Neural progenitor cell (in vitro differentiated cells): ENCODE measurements at regions not wholly inside any gene's neighbourhood (a gene's known extent, or its start where the extent isn't known, plus 50 kb on each side); places are given as distances from the start of the nearest gene placed in this dataset.

Source experiments
- DNase-seq: peaks from one replicate; pipeline ENCODE4 v3.0.0-alpha.2; 2016; ENCODE audit warnings: low spot score
- H2AFZ ChIP-seq: fragments of 200-600 bp; sonication (generic); replicated peaks from 2 replicates; pipeline ENCODE4 v1.6.1; 2016; ENCODE audit warnings: antibody characterized with exemption
- H3F3A ChIP-seq: fragments of 200-600 bp; sonication (generic); 2 replicates; pipeline ENCODE4 v1.6.1; 2016; ENCODE audit warnings: antibody characterized with exemption, low read depth
- H3K27ac ChIP-seq: fragments of 200-600 bp; sonication (generic); 2 replicates; pipeline ENCODE4 v1.5.1; 2016; ENCODE audit warnings: mild to moderate bottlenecking
- H3K27me3 ChIP-seq: fragments of 200-600 bp; sonication (generic); 2 replicates; pipeline ENCODE4 v1.6.1; 2016; ENCODE audit warnings: mild to moderate bottlenecking, moderate library complexity
- H3K36me3 ChIP-seq: fragments of 200-600 bp; sonication (generic); 2 replicates; pipeline ENCODE4 v1.5.1; 2016
- H3K4me1 ChIP-seq: fragments of 200-600 bp; sonication (generic); 2 replicates; pipeline ENCODE4 v1.6.1; 2016; ENCODE audit warnings: mixed run types
- H3K4me2 ChIP-seq: fragments of 200-600 bp; sonication (generic); 2 replicates; pipeline ENCODE4 v1.6.1; 2016
- H3K4me3 ChIP-seq: fragments of 200-600 bp; sonication (generic); 2 replicates; pipeline ENCODE4 v1.5.1; 2016
- H3K79me2 ChIP-seq: fragments of 200-600 bp; sonication (generic); 2 replicates; pipeline ENCODE4 v1.6.1; 2016; ENCODE audit warnings: low read depth
- H3K9ac ChIP-seq: fragments of 200-600 bp; sonication (generic); 2 replicates; pipeline ENCODE4 v1.6.1; 2016
- H3K9me3 ChIP-seq: fragments of 200-600 bp; sonication (generic); 2 replicates; pipeline ENCODE4 v1.5.1; 2016; ENCODE audit warnings: low read depth
- H4K20me1 ChIP-seq: fragments of 200-600 bp; sonication (generic); 2 replicates; pipeline ENCODE4 v1.6.1; 2016; ENCODE audit warnings: low read depth
- H3K27ac Mint-ChIP-seq: 3 replicates; pipeline ENCODE4 v1.8.0; 2021; ENCODE audit warnings: mixed read lengths
- H3K27me3 Mint-ChIP-seq: 2 replicates; pipeline ENCODE4 v1.8.0; 2022; ENCODE audit warnings: low read depth, mild to moderate bottlenecking, inconsistent platforms, moderate library complexity, mixed read lengths; ENCODE audit not compliant: insufficient read depth
- H3K36me3 Mint-ChIP-seq: 3 replicates; pipeline ENCODE4 v1.8.0; 2021; ENCODE audit warnings: mixed read lengths
- H3K4me1 Mint-ChIP-seq: 3 replicates; pipeline ENCODE4 v1.8.0; 2021; ENCODE audit warnings: mixed read lengths
- H3K4me3 Mint-ChIP-seq: 3 replicates; pipeline ENCODE4 v1.8.0; 2021; ENCODE audit warnings: mild to moderate bottlenecking, moderate library complexity, mixed read lengths
- H3K9me3 Mint-ChIP-seq: 3 replicates; pipeline ENCODE4 v1.8.0; 2020; ENCODE audit warnings: mixed read lengths
- EZH2 ChIP-seq: fragments of 200-600 bp; sonication (generic); IDR thresholded peaks from 2 replicates; pipeline ENCODE4 v1.6.1; 2017; ENCODE audit warnings: antibody characterized with exemption, mild to moderate bottlenecking, moderate library complexity
- EZH2phosphoT487 ChIP-seq: fragments of 200-600 bp; sonication (generic); IDR thresholded peaks from 2 replicates; pipeline ENCODE4 v1.6.1; 2017; ENCODE audit warnings: antibody characterized with exemption
- TF ChIP-seq, protein P1 (sequence below): fragments of 200-600 bp; sonication (generic); IDR thresholded peaks from 2 replicates; pipeline ENCODE4 v1.5.1; 2017; ENCODE audit warnings: antibody characterized with exemption, mild to moderate bottlenecking

DNA sequence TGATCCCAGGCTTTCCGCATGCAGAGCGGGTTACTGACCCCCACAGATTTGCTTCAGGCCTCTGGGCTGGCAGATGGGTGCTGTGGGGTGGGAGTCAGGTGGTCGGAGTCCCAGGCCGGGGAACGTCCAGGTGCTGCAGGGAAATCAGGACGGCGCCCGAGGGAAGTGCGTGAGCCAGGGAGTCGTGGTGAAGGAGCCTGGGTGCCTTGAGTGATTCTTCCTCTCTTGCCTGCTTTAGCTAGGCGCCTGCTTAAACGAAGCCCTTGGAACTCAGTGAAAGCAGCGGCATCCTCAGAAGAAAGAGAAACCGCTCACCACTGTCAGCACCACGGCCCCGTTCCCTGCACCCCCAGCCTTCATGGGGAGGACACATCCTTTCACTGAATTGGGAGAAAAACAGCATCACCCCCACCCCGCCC, 455.6 kb downstream of the BRD1 start:
- no peaks in the 10 kb centered on the region for H3K36me3 Mint-ChIP-seq
- Histone ChIP-seq H3K4me3 (no peak overlapping the region), H3K9ac (no peak overlapping the region), H2AFZ (no peak overlapping the region), H3K4me2 (no peak overlapping the region), H3K36me3 (no peaks in the 10 kb centered on the region), H3K79me2 (no peaks in the 10 kb centered on the region), H3K27ac (no peak overlapping the region), H3F3A (no peaks in the 10 kb centered on the region), H3K27me3 (no peaks in the 10 kb centered on the region), H4K20me1 (no peaks in the 10 kb centered on the region), H3K9me3 (no peaks in the 10 kb centered on the region), H3K4me1 (peaks cover 8% of the 10 kb centered on the region)
- H3K4me3 Mint-ChIP-seq = no peak overlapping the region
- no peak for DNase-seq
- H3K9me3 Mint-ChIP-seq = peaks cover 3% of the 10 kb centered on the region
- peaks cover 17% of the 10 kb centered on the region for H3K4me1 Mint-ChIP-seq
- H3K27me3 Mint-ChIP-seq = peaks cover 3% of the 10 kb centered on the region
- no peak overlapping the region for H3K27ac Mint-ChIP-seq
- TF ChIP-seq, protein P1, sequence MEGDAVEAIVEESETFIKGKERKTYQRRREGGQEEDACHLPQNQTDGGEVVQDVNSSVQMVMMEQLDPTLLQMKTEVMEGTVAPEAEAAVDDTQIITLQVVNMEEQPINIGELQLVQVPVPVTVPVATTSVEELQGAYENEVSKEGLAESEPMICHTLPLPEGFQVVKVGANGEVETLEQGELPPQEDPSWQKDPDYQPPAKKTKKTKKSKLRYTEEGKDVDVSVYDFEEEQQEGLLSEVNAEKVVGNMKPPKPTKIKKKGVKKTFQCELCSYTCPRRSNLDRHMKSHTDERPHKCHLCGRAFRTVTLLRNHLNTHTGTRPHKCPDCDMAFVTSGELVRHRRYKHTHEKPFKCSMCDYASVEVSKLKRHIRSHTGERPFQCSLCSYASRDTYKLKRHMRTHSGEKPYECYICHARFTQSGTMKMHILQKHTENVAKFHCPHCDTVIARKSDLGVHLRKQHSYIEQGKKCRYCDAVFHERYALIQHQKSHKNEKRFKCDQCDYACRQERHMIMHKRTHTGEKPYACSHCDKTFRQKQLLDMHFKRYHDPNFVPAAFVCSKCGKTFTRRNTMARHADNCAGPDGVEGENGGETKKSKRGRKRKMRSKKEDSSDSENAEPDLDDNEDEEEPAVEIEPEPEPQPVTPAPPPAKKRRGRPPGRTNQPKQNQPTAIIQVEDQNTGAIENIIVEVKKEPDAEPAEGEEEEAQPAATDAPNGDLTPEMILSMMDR = no peak
- TF ChIP-seq EZH2phosphoT487 (no peak), EZH2 (no peak)

DNA sequence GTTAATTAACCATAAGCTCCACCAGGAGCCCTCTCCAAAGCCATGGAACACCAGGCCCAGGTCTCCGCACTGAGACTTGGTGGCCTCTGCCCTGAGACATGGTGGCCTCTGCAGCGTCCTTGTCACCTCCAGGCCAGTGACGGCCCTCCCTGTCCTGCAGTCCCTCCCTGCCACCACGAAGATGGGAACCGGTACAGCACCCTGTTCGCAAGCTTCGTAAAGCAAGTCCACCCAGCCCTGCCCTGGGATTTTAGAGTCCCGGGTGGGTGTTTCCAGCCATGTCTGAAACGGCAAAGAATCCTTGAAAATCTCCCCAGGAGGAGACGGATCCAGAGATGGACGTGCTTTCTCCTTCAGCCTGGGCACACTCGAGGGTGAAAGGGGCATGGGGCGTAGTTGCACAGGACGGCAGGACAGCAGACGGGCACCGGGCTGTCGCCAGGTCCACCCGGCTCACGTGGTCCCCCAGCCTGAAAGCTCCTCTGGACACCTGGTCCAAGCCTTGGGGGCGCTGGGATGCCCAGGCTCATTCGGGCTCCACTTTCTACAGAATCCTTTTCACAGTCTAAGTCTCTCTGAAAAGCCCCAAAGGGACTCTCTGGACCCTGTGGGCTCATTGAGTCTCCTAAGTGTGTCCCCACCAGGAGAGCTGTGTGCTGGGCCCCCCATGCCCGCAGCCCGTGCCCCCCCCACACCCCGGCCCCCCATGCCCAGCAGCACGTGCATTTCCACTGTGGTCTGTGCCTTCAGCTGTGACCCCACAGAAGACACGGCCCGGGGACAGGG, 456.2 kb downstream of the BRD1 start:
- Histone ChIP-seq H3K9me3 (no peaks in the 10 kb centered on the region), H3F3A (no peaks in the 10 kb centered on the region), H3K4me1 (peaks cover 8% of the 10 kb centered on the region), H3K36me3 (no peaks in the 10 kb centered on the region), H3K4me2 (no peak overlapping the region), H3K4me3 (no peak overlapping the region), H3K27me3 (no peaks in the 10 kb centered on the region), H3K27ac (no peak overlapping the region), H2AFZ (no peak overlapping the region), H4K20me1 (no peaks in the 10 kb centered on the region), H3K9ac (no peak overlapping the region), H3K79me2 (no peaks in the 10 kb centered on the region)
- TF ChIP-seq, protein P1 = no peak
- TF ChIP-seq EZH2phosphoT487 (no peak), EZH2 (no peak)
- no peaks in the 10 kb centered on the region for H3K36me3 Mint-ChIP-seq
- peaks cover 17% of the 10 kb centered on the region for H3K4me1 Mint-ChIP-seq
- peaks cover 3% of the 10 kb centered on the region for H3K9me3 Mint-ChIP-seq
- DNase-seq = no peak
- H3K27ac Mint-ChIP-seq = no peak overlapping the region
- H3K27me3 Mint-ChIP-seq = peaks cover 3% of the 10 kb centered on the region
- H3K4me3 Mint-ChIP-seq = no peak overlapping the region

DNA sequence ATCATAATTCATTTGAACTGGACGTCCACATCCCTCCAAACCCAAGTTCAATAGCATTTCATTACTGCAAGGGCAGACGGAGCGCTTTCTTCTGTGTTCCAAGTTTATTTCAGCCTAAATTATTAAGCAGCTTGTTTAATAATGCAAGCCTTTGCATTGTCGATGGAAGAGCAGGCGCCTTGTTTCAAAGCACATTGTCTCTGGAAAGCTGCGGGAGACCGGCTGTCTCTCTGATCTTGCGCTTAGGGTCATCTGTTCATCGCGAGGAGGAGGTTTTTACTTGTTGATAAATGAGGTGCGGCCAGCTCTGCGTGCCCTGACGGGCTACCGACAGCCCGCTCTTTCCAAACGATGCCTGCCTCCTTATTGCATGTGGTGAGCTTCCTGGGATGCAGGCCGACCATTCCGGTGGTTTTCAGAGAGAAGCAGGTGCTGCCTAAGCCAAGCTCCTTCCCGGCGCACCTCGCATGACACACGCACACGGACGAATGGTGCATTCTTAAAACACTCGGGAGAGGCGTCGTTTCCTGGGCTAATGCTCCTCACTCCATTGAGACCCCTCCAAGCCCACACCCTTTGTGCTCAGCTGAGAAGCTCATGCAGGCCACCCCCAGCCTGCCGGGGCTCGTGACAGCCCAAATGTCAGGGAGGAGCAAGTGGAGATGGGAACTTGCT, 456.9 kb downstream of the BRD1 start:
- Mint-ChIP-seq H3K27ac (peak overlapping the region; percentile 77), H3K4me1 (peaks cover 18% of the 10 kb centered on the region), H3K27me3 (peaks cover 3% of the 10 kb centered on the region), H3K36me3 (no peaks in the 10 kb centered on the region), H3K4me3 (no peak overlapping the region), H3K9me3 (peaks cover 3% of the 10 kb centered on the region)
- Histone ChIP-seq H3K27ac (no peak overlapping the region), H3K4me1 (peaks cover 8% of the 10 kb centered on the region), H3K36me3 (no peaks in the 10 kb centered on the region), H3K9ac (no peak overlapping the region), H3K79me2 (no peaks in the 10 kb centered on the region), H3K4me2 (no peak overlapping the region), H3K9me3 (no peaks in the 10 kb centered on the region), H3F3A (no peaks in the 10 kb centered on the region), H3K4me3 (no peak overlapping the region), H3K27me3 (no peaks in the 10 kb centered on the region), H4K20me1 (no peaks in the 10 kb centered on the region), H2AFZ (no peak overlapping the region)
- TF ChIP-seq, protein P1 = no peak
- TF ChIP-seq EZH2phosphoT487 (no peak), EZH2 (no peak)
- no peak for DNase-seq
